Type B pancreatic cell (in vitro differentiated cells): ENCODE measurements at regions not wholly inside any gene's neighbourhood (a gene's known extent, or its start where the extent isn't known, plus 50 kb on each side); places are given as distances from the start of the nearest gene placed in this dataset.
"Not testable (repeated sequence)": the region's sequence is repeated elsewhere in the genome, so short reads cannot be mapped to it uniquely, and the experiment has no call there.

Experiments
- DNase-seq: peaks from one replicate; pipeline ENCODE4 v3.0.0; 2021; ENCODE audit warnings: mixed read lengths; ENCODE audit not compliant: unreplicated experiment; ENCODE audit errors: extremely low spot score
- H3K27ac Mint-ChIP-seq: 2 replicates; pipeline ENCODE4 v1.8.0; 2021; ENCODE audit warnings: mild to moderate bottlenecking, mixed read lengths
- H3K27me3 Mint-ChIP-seq: 2 replicates; pipeline ENCODE4 v1.8.0; 2021; ENCODE audit warnings: mixed read lengths
- H3K36me3 Mint-ChIP-seq: 2 replicates; pipeline ENCODE4 v1.8.0; 2021; ENCODE audit warnings: mixed read lengths
- H3K4me1 Mint-ChIP-seq: one replicate; pipeline ENCODE4 v1.8.0; 2021; ENCODE audit warnings: mixed read lengths; ENCODE audit not compliant: unreplicated experiment
- H3K4me3 Mint-ChIP-seq: 2 replicates; pipeline ENCODE4 v1.8.0; 2021; ENCODE audit warnings: mild to moderate bottlenecking, mixed read lengths
- H3K9me3 Mint-ChIP-seq: 2 replicates; pipeline ENCODE4 v1.8.0; 2021; ENCODE audit warnings: mixed read lengths
- CTCF ChIP-seq: fragments of 200-600 bp; sonication (generic); conservative IDR thresholded peaks from 2 replicates; pipeline ENCODE4 v1.5.0; 2021; ENCODE audit warnings: antibody characterized with exemption, mild to moderate bottlenecking

- no peaks in the 10 kb centered on the region for H3K36me3 Mint-ChIP-seq
Measured at GRCh38 chr3:29026286-29026685, 254.6 kb upstream of the RBMS3 start.

GRCh38 chr3:29026959-29027358 is 253.9 kb upstream of the RBMS3 start:
- DNase-seq = no peak
- Mint-ChIP-seq H3K4me3 (no peak overlapping the region), H3K27me3 (no peaks in the 10 kb centered on the region), H3K9me3 (peaks cover 8% of the 10 kb centered on the region), H3K36me3 (no peaks in the 10 kb centered on the region), H3K27ac (no peak overlapping the region), H3K4me1 (no peaks in the 10 kb centered on the region)
- TF ChIP-seq CTCF = no peak

More at GRCh38 chr3:29026286-29026685, 254.6 kb upstream of the RBMS3 start:
- TF ChIP-seq CTCF = no peak
- no peak overlapping the region for H3K4me3 Mint-ChIP-seq
- no peaks in the 10 kb centered on the region for H3K4me1 Mint-ChIP-seq
- peaks cover 8% of the 10 kb centered on the region for H3K9me3 Mint-ChIP-seq
- no peak overlapping the region for H3K27ac Mint-ChIP-seq
- DNase-seq = no peak
- no peaks in the 10 kb centered on the region for H3K27me3 Mint-ChIP-seq

GRCh38 chr3:29031175-29031574 is 249.7 kb upstream of the RBMS3 start:
- H3K36me3 Mint-ChIP-seq, H3K4me3 Mint-ChIP-seq, H3K27me3 Mint-ChIP-seq, H3K27ac Mint-ChIP-seq, H3K9me3 Mint-ChIP-seq, DNase-seq, H3K4me1 Mint-ChIP-seq: not testable (repeated sequence)

GRCh38 chr3:29033511-29033910 is 247.4 kb upstream of the RBMS3 start:
- H3K9me3 Mint-ChIP-seq = no peaks in the 10 kb centered on the region
- H3K4me3 Mint-ChIP-seq = no peak overlapping the region
- H3K27ac Mint-ChIP-seq = no peak overlapping the region
- H3K36me3 Mint-ChIP-seq = no peaks in the 10 kb centered on the region
- no peak for TF ChIP-seq CTCF
- no peak for DNase-seq
- H3K27me3 Mint-ChIP-seq = no peaks in the 10 kb centered on the region
- no peaks in the 10 kb centered on the region for H3K4me1 Mint-ChIP-seq

GRCh38 chr3:29050155-29050554 is 230.7 kb upstream of the RBMS3 start:
- H3K27ac Mint-ChIP-seq = no peak overlapping the region
- peaks cover 6% of the 10 kb centered on the region for H3K9me3 Mint-ChIP-seq
- no peak for TF ChIP-seq CTCF
- no peaks in the 10 kb centered on the region for H3K36me3 Mint-ChIP-seq
- H3K4me3 Mint-ChIP-seq = no peak overlapping the region
- DNase-seq = no peak
- no peaks in the 10 kb centered on the region for H3K4me1 Mint-ChIP-seq
- no peaks in the 10 kb centered on the region for H3K27me3 Mint-ChIP-seq

- no peak for DNase-seq
- H3K27ac Mint-ChIP-seq = no peak overlapping the region
- TF ChIP-seq CTCF = no peak
- no peak overlapping the region for H3K4me3 Mint-ChIP-seq
- no peaks in the 10 kb centered on the region for H3K27me3 Mint-ChIP-seq
- H3K36me3 Mint-ChIP-seq = no peaks in the 10 kb centered on the region
- H3K4me1 Mint-ChIP-seq = no peaks in the 10 kb centered on the region
- peaks cover 12% of the 10 kb centered on the region for H3K9me3 Mint-ChIP-seq
Measured at GRCh38 chr3:29057326-29057725, 223.5 kb upstream of the RBMS3 start.
